Skeletal muscle tissue (tissue), 3 donors: ENCODE measurements at regions not wholly inside any gene's neighbourhood (a gene's known extent, or its start where the extent isn't known, plus 50 kb on each side); places are given as distances from the start of the nearest gene placed in this dataset.
A peak's percentile ranks its signal among the peaks of the same experiment; 100 is the strongest.

Source experiments
- H3K27ac ChIP-seq: one replicate; pipeline ENCODE4 v1.7.0; 2013; ENCODE audit warnings: mild to moderate bottlenecking, low read depth, low read length, inconsistent platforms
- H3K27me3 ChIP-seq, 3 donors: one replicate each; pipeline ENCODE4 v1.7.0; 2013; ENCODE audit warnings: low read length in 3 of 3; ENCODE audit not compliant: control insufficient read depth in 3 of 3, insufficient read depth in 3 of 3
- H3K36me3 ChIP-seq, 3 donors: one replicate each; pipeline ENCODE4 v1.7.0; 2013; ENCODE audit warnings: low read length in 3 of 3; ENCODE audit not compliant: control insufficient read depth in 3 of 3, insufficient read depth in 3 of 3
- H3K4me1 ChIP-seq, 3 donors: one replicate each; pipeline ENCODE4 v1.7.0; 2013; ENCODE audit warnings: low read length in 3 of 3, mild to moderate bottlenecking in 3 of 3; ENCODE audit not compliant: control insufficient read depth in 3 of 3, insufficient read depth in 3 of 3
- H3K4me3 ChIP-seq, 3 donors: one replicate each; pipeline ENCODE4 v1.7.0; 2013; ENCODE audit warnings: low read length in 3 of 3
- H3K9ac ChIP-seq, 3 donors: one replicate each; pipeline ENCODE4 v1.7.0; 2013; ENCODE audit warnings: low read length in 3 of 3, mild to moderate bottlenecking in 3 of 3, moderate library complexity in 2 of 3, low read depth in 1 of 3
- H3K9me3 ChIP-seq, 3 donors: one replicate each; pipeline ENCODE4 v1.7.0; 2013; ENCODE audit warnings: low read length in 3 of 3; ENCODE audit not compliant: control insufficient read depth in 3 of 3
- donor health status: Osteomylitis.

- no peaks in the 10 kb centered on the region for H3K36me3 ChIP-seq
- no peaks in the 10 kb centered on the region for H3K4me1 ChIP-seq
Measured at GRCh38 chr6:105468850-105469249, 66.0 kb upstream of the PREP start.

GRCh38 chr6:105460860-105461259 lies 58.0 kb upstream of the PREP start:
- H3K4me1 ChIP-seq, result no peaks in the 10 kb centered on the region
- H3K9ac ChIP-seq, result no peak overlapping the region
- H3K36me3 ChIP-seq, result no peaks in the 10 kb centered on the region
- H3K27me3 ChIP-seq, result no peaks in the 10 kb centered on the region
- H3K4me3 ChIP-seq, result no peak overlapping the region
- H3K27ac ChIP-seq, result no peak overlapping the region
- H3K9me3 ChIP-seq, result peaks cover 0 to 2% (median 0%) of the 10 kb centered on the region in 3 donors

More at GRCh38 chr6:105468850-105469249, 66.0 kb upstream of the PREP start:
- Histone ChIP-seq H3K27me3 (no peaks in the 10 kb centered on the region), H3K9ac (no peak overlapping the region), H3K27ac (no peak overlapping the region), H3K4me3 (no peak overlapping the region), H3K9me3 (peaks cover 0 to 4% (median 2%) of the 10 kb centered on the region in 3 donors)

GRCh38 chr6:105459864-105460263 lies 57.0 kb upstream of the PREP start:
- Histone ChIP-seq H3K9me3 (no peaks in the 10 kb centered on the region), H3K27me3 (no peaks in the 10 kb centered on the region), H3K4me3 (no peak overlapping the region), H3K4me1 (no peaks in the 10 kb centered on the region), H3K27ac (no peak overlapping the region), H3K9ac (no peak overlapping the region), H3K36me3 (no peaks in the 10 kb centered on the region)

GRCh38 chr6:105459049-105459448 lies 56.2 kb upstream of the PREP start:
- Histone ChIP-seq H3K9ac (no peak overlapping the region), H3K4me3 (no peak overlapping the region), H3K27me3 (no peaks in the 10 kb centered on the region), H3K27ac (no peak overlapping the region), H3K36me3 (no peaks in the 10 kb centered on the region), H3K9me3 (no peaks in the 10 kb centered on the region), H3K4me1 (no peaks in the 10 kb centered on the region)

- no peak overlapping the region for H3K27ac ChIP-seq
- no peaks in the 10 kb centered on the region for H3K9me3 ChIP-seq
- no peak overlapping the region for H3K4me3 ChIP-seq
- H3K9ac ChIP-seq, result no peak overlapping the region
- H3K36me3 ChIP-seq, result no peaks in the 10 kb centered on the region
- no peaks in the 10 kb centered on the region for H3K4me1 ChIP-seq
- H3K27me3 ChIP-seq, result no peaks in the 10 kb centered on the region
Measured at GRCh38 chr6:105458551-105458950, 55.7 kb upstream of the PREP start.

- no peak overlapping the region for H3K27ac ChIP-seq
Measured at GRCh38 chr6:105458084-105458483, 55.2 kb upstream of the PREP start.

GRCh38 chr6:105453968-105454367 lies 51.1 kb upstream of the PREP start:
- no peaks in the 10 kb centered on the region for H3K9me3 ChIP-seq
- no peaks in the 10 kb centered on the region for H3K36me3 ChIP-seq
- no peak overlapping the region for H3K4me3 ChIP-seq
- H3K27ac ChIP-seq, result no peak overlapping the region
- H3K9ac ChIP-seq, result no peak overlapping the region
- no peaks in the 10 kb centered on the region for H3K4me1 ChIP-seq
- peaks cover 0 to 4% (median 0%) of the 10 kb centered on the region in 3 donors for H3K27me3 ChIP-seq

More at GRCh38 chr6:105458084-105458483, 55.2 kb upstream of the PREP start:
- no peaks in the 10 kb centered on the region for H3K36me3 ChIP-seq
- H3K27me3 ChIP-seq, result no peaks in the 10 kb centered on the region
- H3K9me3 ChIP-seq, result no peaks in the 10 kb centered on the region
- no peak overlapping the region for H3K9ac ChIP-seq
- H3K4me3 ChIP-seq, result no peak overlapping the region
- H3K4me1 ChIP-seq, result no peaks in the 10 kb centered on the region

- H3K4me3 ChIP-seq, result no peak overlapping the region
- H3K27ac ChIP-seq, result peak overlapping the region; percentile 9
Measured at GRCh38 chr6:105452924-105453756, 50.3 kb upstream of the PREP start.

More at GRCh38 chr6:105452924-105453756, 50.3 kb upstream of the PREP start:
- H3K36me3 ChIP-seq, result no peaks in the 10 kb centered on the region
- no peak overlapping the region for H3K9ac ChIP-seq
- H3K9me3 ChIP-seq, result no peaks in the 10 kb centered on the region
- peaks cover 0 to 4% (median 0%) of the 10 kb centered on the region in 3 donors for H3K27me3 ChIP-seq
- no peaks in the 10 kb centered on the region for H3K4me1 ChIP-seq
